Ascending aorta (tissue), 2 donors: ENCODE measurements at regions not wholly inside any gene's neighbourhood (a gene's known extent, or its start where the extent isn't known, plus 50 kb on each side); places are given as distances from the start of the nearest gene placed in this dataset.

Experiments
- DNase-seq, 2 donors: peaks; one replicate each; pipeline ENCODE4 v3.0.0-alpha.2; 2019; ENCODE audit warnings: low spot score in 2 of 2
- H3K27ac ChIP-seq, 2 donors: fragments of 200-600 bp; sonication (generic); one replicate each; pipeline ENCODE4 v1.5.1; 2016 to 2017; ENCODE audit warnings: mild to moderate bottlenecking in 1 of 2
- H3K27me3 ChIP-seq: fragments of 200-600 bp; sonication (generic); one replicate; pipeline ENCODE4 v1.5.1; 2017
- H3K36me3 ChIP-seq, 2 donors: fragments of 200-600 bp; sonication (generic); one replicate each; pipeline ENCODE4 v1.5.1; 2016
- H3K4me1 ChIP-seq, 2 donors: fragments of 200-600 bp; sonication (generic); one replicate each; pipeline ENCODE4 v1.5.1; 2016 to 2017; ENCODE audit warnings: mild to moderate bottlenecking in 1 of 2
- H3K4me3 ChIP-seq, 2 donors: fragments of 200-600 bp; sonication (generic); one replicate each; pipeline ENCODE4 v1.5.1; 2016 to 2017; ENCODE audit warnings: mild to moderate bottlenecking in 1 of 2
- H3K9me3 ChIP-seq, 2 donors: fragments of 200-600 bp; sonication (generic); one replicate each; pipeline ENCODE4 v1.5.1; 2016
- intact Hi-C: fragments of 100-400 bp; cut with DNase I; formaldehyde crosslinking; loops from one replicate; pipeline ENCODE4 v1.15.1; 2023
- TF ChIP-seq, protein P1 (sequence below), 3 experiments: fragments of 200-600 bp in 2 of 3; fragments of 450-650 bp in 1 of 3; sonication (generic) in 2 of 3; IDR thresholded peaks; one replicate each; pipeline ENCODE4 v1.5.1; 2016 to 2019; ENCODE audit warnings: antibody characterized with exemption in 3 of 3, mild to moderate bottlenecking in 1 of 3, moderate library complexity in 1 of 3

- no peak for DNase-seq
- TF ChIP-seq, protein P1, sequence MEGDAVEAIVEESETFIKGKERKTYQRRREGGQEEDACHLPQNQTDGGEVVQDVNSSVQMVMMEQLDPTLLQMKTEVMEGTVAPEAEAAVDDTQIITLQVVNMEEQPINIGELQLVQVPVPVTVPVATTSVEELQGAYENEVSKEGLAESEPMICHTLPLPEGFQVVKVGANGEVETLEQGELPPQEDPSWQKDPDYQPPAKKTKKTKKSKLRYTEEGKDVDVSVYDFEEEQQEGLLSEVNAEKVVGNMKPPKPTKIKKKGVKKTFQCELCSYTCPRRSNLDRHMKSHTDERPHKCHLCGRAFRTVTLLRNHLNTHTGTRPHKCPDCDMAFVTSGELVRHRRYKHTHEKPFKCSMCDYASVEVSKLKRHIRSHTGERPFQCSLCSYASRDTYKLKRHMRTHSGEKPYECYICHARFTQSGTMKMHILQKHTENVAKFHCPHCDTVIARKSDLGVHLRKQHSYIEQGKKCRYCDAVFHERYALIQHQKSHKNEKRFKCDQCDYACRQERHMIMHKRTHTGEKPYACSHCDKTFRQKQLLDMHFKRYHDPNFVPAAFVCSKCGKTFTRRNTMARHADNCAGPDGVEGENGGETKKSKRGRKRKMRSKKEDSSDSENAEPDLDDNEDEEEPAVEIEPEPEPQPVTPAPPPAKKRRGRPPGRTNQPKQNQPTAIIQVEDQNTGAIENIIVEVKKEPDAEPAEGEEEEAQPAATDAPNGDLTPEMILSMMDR (IDR thresholded peaks at IDR 0.05) = no peak
- Histone ChIP-seq H3K36me3 (no peaks in the 10 kb centered on the region), H3K27me3 (no peaks in the 10 kb centered on the region), H3K9me3 (no peaks in the 10 kb centered on the region), H3K27ac (no peak overlapping the region), H3K4me3 (no peak overlapping the region), H3K4me1 (peaks cover 0 to 22% of the 10 kb centered on the region in 2 donors)
- intact Hi-C loops = no loop called here
Observed at GRCh38 chr4:13164783-13165331, 319.3 kb downstream of the RAB28 start.

GRCh38 chr4:13162886-13163285 lies 321.3 kb downstream of the RAB28 start:
- DNase-seq = no peak
- Histone ChIP-seq H3K9me3 (no peaks in the 10 kb centered on the region), H3K27ac (no peak overlapping the region), H3K4me3 (no peak overlapping the region), H3K36me3 (no peaks in the 10 kb centered on the region), H3K27me3 (no peaks in the 10 kb centered on the region), H3K4me1 (peaks cover 0 to 22% of the 10 kb centered on the region in 2 donors)
- TF ChIP-seq, protein P1 (IDR thresholded peaks at IDR 0.05) = no peak
- intact Hi-C loops = no loop called here

- TF ChIP-seq, protein P1 (IDR thresholded peaks at IDR 0.05) = no peak
- intact Hi-C loops = no loop called here
- Histone ChIP-seq H3K27me3 (no peaks in the 10 kb centered on the region), H3K4me3 (no peak overlapping the region), H3K4me1 (peaks cover 0 to 13% of the 10 kb centered on the region in 2 donors), H3K36me3 (no peaks in the 10 kb centered on the region), H3K9me3 (no peaks in the 10 kb centered on the region), H3K27ac (peak overlapping the region in 1 of 2 donors; percentile 28)
- DNase-seq = no peak
Observed at GRCh38 chr4:13160920-13161319, 323.2 kb downstream of the RAB28 start.

DNA sequence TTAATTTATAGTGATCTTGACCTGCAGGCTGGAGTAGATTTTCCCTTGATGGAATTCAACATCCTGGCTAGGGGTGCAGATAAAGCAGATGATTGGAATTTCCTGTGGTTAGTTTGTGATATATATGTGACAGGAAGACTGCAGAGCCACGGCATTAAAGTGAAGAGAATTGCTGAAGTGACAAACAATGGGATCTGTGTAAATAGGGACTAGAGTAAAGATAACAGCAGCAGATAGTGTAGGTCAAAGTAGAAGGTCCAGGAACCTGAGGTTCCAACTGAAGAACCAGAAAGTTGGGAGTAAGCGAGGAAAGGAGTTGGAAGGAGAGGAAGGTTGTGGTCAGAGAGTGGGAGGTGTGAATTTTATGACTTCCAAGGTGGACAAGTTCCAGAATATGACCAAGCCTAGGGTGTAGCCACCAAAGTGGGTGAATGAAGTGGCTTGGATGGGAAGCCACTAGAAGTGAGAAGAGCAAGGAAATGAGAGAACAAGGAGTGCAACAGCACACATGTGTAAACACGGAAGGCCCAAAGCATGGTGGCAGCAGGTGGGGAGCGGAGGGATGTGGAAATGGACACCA lies 325.0 kb downstream of the RAB28 start:
- Histone ChIP-seq H3K4me1 (peaks cover 0 to 8% of the 10 kb centered on the region in 2 donors), H3K9me3 (peaks cover 0 to under 1% of the 10 kb centered on the region in 2 donors), H3K36me3 (no peaks in the 10 kb centered on the region), H3K4me3 (no peak overlapping the region), H3K27me3 (no peaks in the 10 kb centered on the region), H3K27ac (no peak overlapping the region)
- intact Hi-C loops = no loop called here
- no peak for DNase-seq
- TF ChIP-seq, protein P1 (IDR thresholded peaks at IDR 0.05) = no peak

DNA sequence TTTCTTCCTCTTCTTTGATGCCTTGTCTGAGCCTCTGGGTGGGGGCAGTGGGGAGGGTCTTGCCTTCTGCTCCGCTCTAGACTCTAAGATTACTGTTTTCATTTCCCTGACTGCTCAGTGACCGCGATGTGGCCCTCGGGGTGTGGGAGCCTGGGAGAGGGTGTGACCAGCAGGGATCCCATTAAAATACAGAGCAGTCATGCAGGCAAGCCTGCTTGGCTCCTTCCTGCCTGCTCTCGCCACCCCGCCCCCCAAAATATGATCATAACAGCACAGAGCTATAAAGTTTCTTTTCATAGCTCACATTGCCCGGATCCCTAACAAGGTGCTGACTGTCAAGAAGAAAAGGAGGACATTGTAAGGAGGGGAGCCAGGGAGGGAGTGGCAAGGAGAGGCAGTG lies 332.9 kb downstream of the RAB28 start:
- Histone ChIP-seq H3K36me3 (no peaks in the 10 kb centered on the region), H3K4me1 (no peaks in the 10 kb centered on the region), H3K27ac (no peak overlapping the region), H3K27me3 (no peaks in the 10 kb centered on the region), H3K4me3 (no peak overlapping the region), H3K9me3 (peaks cover 0 to 5% of the 10 kb centered on the region in 2 donors)
- DNase-seq = no peak
- TF ChIP-seq, protein P1 (IDR thresholded peaks at IDR 0.05) = no peak
- intact Hi-C loops = no loop called here
